Prostate gland (tissue), 2 donors: ENCODE measurements at regions not wholly inside any gene's neighbourhood (a gene's known extent, or its start where the extent isn't known, plus 50 kb on each side); places are given as distances from the start of the nearest gene placed in this dataset.
"Not testable (repeated sequence)": the region's sequence is repeated elsewhere in the genome, so short reads cannot be mapped to it uniquely, and the experiment has no call there.

Experiments
- DNase-seq: peaks from one replicate; pipeline ENCODE4 v3.0.0-alpha.2; 2019; ENCODE audit warnings: low spot score
- H3K27ac ChIP-seq, 2 donors: fragments of 200-600 bp; sonication (generic); 2 replicates each; pipeline ENCODE4 v1.5.1; 2017 to 2019
- H3K27me3 ChIP-seq: fragments of 200-600 bp; sonication (generic); replicated peaks from 2 replicates; pipeline ENCODE4 v1.5.1; 2019; ENCODE audit not compliant: insufficient read depth
- H3K36me3 ChIP-seq, 2 donors: fragments of 200-600 bp; sonication (generic); 1 replicate in 1 of 2; 2 replicates in 1 of 2; pipeline versions ENCODE4 v1.5.1 to v1.8.1; 2017 to 2019
- H3K4me1 ChIP-seq: fragments of 200-600 bp; sonication (generic); replicated peaks from 2 replicates; pipeline ENCODE4 v1.5.1; 2019
- H3K4me3 ChIP-seq, 2 donors: fragments of 200-600 bp; sonication (generic); 2 replicates each; pipeline ENCODE4 v1.5.1; 2017 to 2019
- H3K9me3 ChIP-seq: fragments of 200-600 bp; sonication (generic); 2 replicates; pipeline ENCODE4 v1.5.1; 2017
- CTCF ChIP-seq, 4 experiments: fragments of 200-600 bp in 2 of 4; fragments of 450-650 bp in 2 of 4; sonication (generic) in 2 of 4; IDR thresholded peaks; 1 replicate in 3 of 4; 2 replicates in 1 of 4; pipeline ENCODE4 v1.5.1; 2016 to 2019; ENCODE audit warnings: antibody characterized with exemption in 4 of 4, mild to moderate bottlenecking in 2 of 4, moderate library complexity in 2 of 4
- POLR2A ChIP-seq: fragments of 450-650 bp; IDR thresholded peaks from one replicate; pipeline ENCODE4 v1.6.1; 2016; ENCODE audit warnings: antibody characterized with exemption, mild to moderate bottlenecking
- POLR2AphosphoS5 ChIP-seq: sonication (generic); formaldehyde crosslinking; IDR thresholded peaks from one replicate; pipeline ENCODE4 v1.6.1; 2017; ENCODE audit warnings: antibody characterized with exemption
- WGBS: methylation state at CpG from one replicate; pipeline ENCODE4 v1.1.5; 2018; 5-methylcytosine and 5-hydroxymethylcytosine counted together
- intact Hi-C: fragments of 100-400 bp; cut with DNase I; formaldehyde crosslinking; loops from one replicate; pipeline ENCODE4 v1.14.2; 2022

GRCh38 chr14:49249022-49249421 lies 337.2 kb downstream of the RPS29 start:
- TF ChIP-seq CTCF (IDR thresholded peaks at IDR 0.05): no peak
- no peak overlapping the region for H3K4me3 ChIP-seq
- H3K27ac ChIP-seq: no peak overlapping the region
- H3K27me3 ChIP-seq: no peaks in the 10 kb centered on the region
- H3K36me3 ChIP-seq: no peaks in the 10 kb centered on the region
- DNase-seq: no peak
- no peaks in the 10 kb centered on the region for H3K9me3 ChIP-seq
- intact Hi-C loops: no loop called here
- H3K4me1 ChIP-seq: no peaks in the 10 kb centered on the region

GRCh38 chr14:49243777-49244176 lies 342.4 kb downstream of the RPS29 start:
- H3K36me3 ChIP-seq, H3K4me3 ChIP-seq, H3K9me3 ChIP-seq, DNase-seq, H3K4me1 ChIP-seq, H3K27ac ChIP-seq, H3K27me3 ChIP-seq, intact Hi-C loops: not testable (repeated sequence)
- 92% methylated on average over 5 of the region's 5 CpGs for WGBS

GRCh38 chr14:49240383-49240782 lies 345.8 kb downstream of the RPS29 start:
- no peak overlapping the region for H3K27ac ChIP-seq
- no peaks in the 10 kb centered on the region for H3K4me1 ChIP-seq
- H3K9me3 ChIP-seq: no peaks in the 10 kb centered on the region
- no peaks in the 10 kb centered on the region for H3K27me3 ChIP-seq
- intact Hi-C loops: no loop called here
- no peak for TF ChIP-seq CTCF (IDR thresholded peaks at IDR 0.05)
- TF ChIP-seq POLR2A: no peak
- TF ChIP-seq POLR2AphosphoS5: no peak
- DNase-seq: no peak
- no peak overlapping the region for H3K4me3 ChIP-seq
- WGBS: 56% methylated on average over 3 of the region's 4 CpGs
- no peaks in the 10 kb centered on the region for H3K36me3 ChIP-seq

- no peaks in the 10 kb centered on the region for H3K9me3 ChIP-seq
- 88% methylated on average over 4 of the region's 4 CpGs for WGBS
- intact Hi-C loops: no loop called here
- no peak overlapping the region for H3K4me3 ChIP-seq
- no peaks in the 10 kb centered on the region for H3K27me3 ChIP-seq
- H3K27ac ChIP-seq: no peak overlapping the region
- no peak for DNase-seq
- TF ChIP-seq CTCF (IDR thresholded peaks at IDR 0.05): no peak
- no peak for TF ChIP-seq POLR2AphosphoS5
- TF ChIP-seq POLR2A: no peak
- no peaks in the 10 kb centered on the region for H3K36me3 ChIP-seq
- H3K4me1 ChIP-seq: no peaks in the 10 kb centered on the region
Measured at GRCh38 chr14:49228552-49228951, 357.6 kb downstream of the RPS29 start.

GRCh38 chr14:49221316-49221715 lies 364.9 kb downstream of the RPS29 start:
- 44% methylated on average over 3 of the region's 3 CpGs for WGBS
- Histone ChIP-seq H3K27me3 (no peaks in the 10 kb centered on the region), H3K27ac (no peak overlapping the region), H3K36me3 (no peaks in the 10 kb centered on the region), H3K9me3 (no peaks in the 10 kb centered on the region), H3K4me1 (no peaks in the 10 kb centered on the region), H3K4me3 (no peak overlapping the region)
- intact Hi-C loops: no loop called here
- DNase-seq: no peak
- TF ChIP-seq CTCF (IDR thresholded peaks at IDR 0.05): no peak
- TF ChIP-seq POLR2AphosphoS5: no peak
- TF ChIP-seq POLR2A: no peak

- H3K27me3 ChIP-seq: no peaks in the 10 kb centered on the region
- H3K27ac ChIP-seq: no peak overlapping the region
- WGBS: 23% methylated on average over 3 of the region's 3 CpGs
- H3K36me3 ChIP-seq: no peaks in the 10 kb centered on the region
- no peak for TF ChIP-seq CTCF (IDR thresholded peaks at IDR 0.05)
- no peak for TF ChIP-seq POLR2AphosphoS5
- no peak for TF ChIP-seq POLR2A
- H3K4me3 ChIP-seq: no peak overlapping the region
- intact Hi-C loops: no loop called here
- no peaks in the 10 kb centered on the region for H3K9me3 ChIP-seq
- H3K4me1 ChIP-seq: no peaks in the 10 kb centered on the region
- peak; percentile 21 for DNase-seq
Measured at GRCh38 chr14:49220492-49220891, 365.7 kb downstream of the RPS29 start.
